Kasumi-1 (cell line): ENCODE measurements at regions not wholly inside any gene's neighbourhood (a gene's known extent, or its start where the extent isn't known, plus 50 kb on each side); places are given as distances from the start of the nearest gene placed in this dataset.
"Not testable (repeated sequence)": the region's sequence is repeated elsewhere in the genome, so short reads cannot be mapped to it uniquely, and the experiment has no call there.

Experiments
- DNase-seq, 2 experiments: peaks; one replicate each; lab custom pipeline; 2025; lab: John Stamatoyannopoulos, UW

- DNase-seq: no peak
Observed at GRCh38 chr3:98644168-98644567, 50.8 kb upstream of the CPOX start.

DNA sequence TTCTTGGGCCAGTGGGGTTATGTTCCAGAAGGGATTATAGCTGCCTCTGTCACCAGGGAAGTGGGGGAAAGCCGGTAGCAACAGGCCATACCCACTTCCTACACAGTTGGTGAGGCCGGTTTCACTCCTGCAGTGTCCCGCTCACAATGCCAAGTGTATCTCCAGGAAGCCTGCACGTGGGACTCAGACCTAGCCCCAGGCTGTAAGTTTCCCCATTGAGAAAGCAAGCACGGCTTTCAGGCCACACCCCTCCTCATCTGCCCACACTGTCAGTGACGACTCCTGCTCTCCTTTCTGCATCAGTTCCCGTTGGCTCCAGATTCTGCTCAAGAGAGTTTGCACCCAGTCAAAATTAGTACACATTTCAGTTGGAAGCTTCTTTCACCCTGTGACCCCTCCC lies 51.6 kb upstream of the CPOX start:
- DNase-seq: no peak

DNA sequence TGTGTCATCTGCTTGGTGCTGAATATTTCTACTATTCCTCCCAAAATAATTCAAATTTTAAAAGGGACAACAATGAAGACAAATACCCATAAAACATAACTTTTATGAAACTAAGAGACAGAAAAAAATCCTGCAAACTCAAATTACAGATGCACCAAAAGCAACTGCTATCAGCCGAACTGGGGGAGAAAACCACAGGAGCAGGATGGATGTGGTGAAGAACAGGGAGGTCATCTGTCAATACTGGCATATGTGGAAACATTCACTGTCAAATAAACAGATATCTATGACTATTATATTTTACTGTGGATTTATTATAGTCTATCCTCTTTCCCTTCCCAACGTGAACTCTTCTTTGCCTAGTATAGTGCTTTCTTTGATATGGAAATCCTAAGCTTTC lies 53.3 kb upstream of the CPOX start:
- DNase-seq: peak in 1 of 2 experiments; percentile 7

DNA sequence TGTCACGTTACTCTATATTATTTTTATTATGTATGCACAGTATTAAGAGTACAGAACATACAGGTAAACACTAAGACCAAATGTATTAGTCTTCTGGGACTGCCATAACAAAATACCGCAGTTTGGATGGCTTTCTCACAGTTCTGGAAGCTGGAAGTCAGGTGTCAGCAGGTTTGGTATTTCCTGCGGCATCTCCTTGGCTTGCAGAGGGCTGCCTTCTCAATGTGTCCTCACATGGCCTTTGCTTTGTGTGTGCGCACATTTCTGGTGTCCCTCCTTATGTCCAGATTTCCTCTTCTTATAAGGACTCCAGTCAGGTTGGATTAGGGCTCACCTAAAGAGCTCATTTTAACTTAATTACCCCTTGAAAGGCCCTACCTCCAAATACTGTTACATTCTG lies 53.8 kb upstream of the CPOX start:
- DNase-seq: no peak

- DNase-seq: no peak
Observed at GRCh38 chr3:98650971-98651779, 57.8 kb upstream of the CPOX start.

GRCh38 chr3:98651780-98652077 lies 58.3 kb upstream of the CPOX start:
- no peak for DNase-seq

DNA sequence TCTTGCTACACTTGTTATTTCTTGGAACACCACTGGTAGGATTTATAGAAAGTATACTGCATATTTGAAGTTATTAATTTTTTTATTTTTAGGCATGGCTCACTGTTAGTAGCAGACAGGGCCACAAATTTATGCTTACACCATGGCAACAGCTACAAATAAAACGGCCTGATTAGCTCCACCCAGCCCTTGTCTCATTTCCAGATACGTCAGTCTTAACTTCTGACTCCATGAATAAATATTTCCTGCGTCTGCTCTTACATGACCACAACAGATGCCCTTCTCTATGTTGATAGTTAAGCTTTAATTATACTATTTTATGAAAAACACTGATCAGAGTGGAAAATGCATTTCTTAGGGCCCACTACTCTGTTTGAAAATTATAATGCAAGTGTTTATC lies 62.3 kb upstream of the CPOX start:
- no peak for DNase-seq

- peak; percentile 50 to 62 for DNase-seq
Observed at GRCh38 chr3:98657457-98657856, 64.0 kb upstream of the CPOX start.

GRCh38 chr3:98662699-98663098 lies 69.3 kb upstream of the CPOX start:
- DNase-seq: no peak

GRCh38 chr3:98670020-98670419 lies 76.6 kb upstream of the CPOX start:
- DNase-seq: no peak

DNA sequence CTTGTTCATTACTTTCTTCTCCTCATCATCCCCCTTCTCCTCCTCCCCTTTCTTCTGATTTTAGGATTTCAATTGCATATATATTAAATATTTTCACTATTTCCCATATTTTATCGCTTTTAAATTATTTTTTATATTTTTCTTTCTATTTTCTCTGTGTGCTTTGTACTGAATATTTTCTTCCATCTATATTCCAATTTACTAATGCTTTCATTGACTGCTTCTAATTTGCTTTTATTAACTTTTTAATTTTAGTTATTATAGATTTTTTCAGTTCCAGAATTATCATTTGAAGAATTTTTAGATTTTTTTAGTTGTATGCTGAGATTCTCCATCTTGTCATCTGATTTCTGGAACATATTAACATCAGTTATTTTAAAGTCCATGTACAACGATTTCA lies 83.2 kb upstream of the ST3GAL6 start:
- no peak for DNase-seq

DNA sequence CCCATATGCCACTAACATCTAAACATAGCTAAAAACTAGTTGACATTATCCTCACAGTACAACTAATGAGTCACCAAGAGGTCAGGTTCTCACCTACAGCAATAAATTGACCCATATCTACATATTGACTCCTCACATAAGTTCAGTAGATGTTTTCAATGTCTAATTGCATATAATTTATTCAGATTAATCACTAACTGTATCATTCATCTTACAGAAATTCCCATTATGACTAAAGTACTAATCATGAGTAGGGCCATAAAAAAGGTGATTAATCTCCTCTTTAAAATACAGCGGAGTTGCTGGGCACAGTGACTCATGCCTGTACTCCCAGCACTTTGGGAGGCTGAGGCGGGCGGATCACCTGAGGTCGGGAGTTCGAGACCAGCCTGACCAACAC lies 82.4 kb upstream of the ST3GAL6 start:
- no peak for DNase-seq

DNA sequence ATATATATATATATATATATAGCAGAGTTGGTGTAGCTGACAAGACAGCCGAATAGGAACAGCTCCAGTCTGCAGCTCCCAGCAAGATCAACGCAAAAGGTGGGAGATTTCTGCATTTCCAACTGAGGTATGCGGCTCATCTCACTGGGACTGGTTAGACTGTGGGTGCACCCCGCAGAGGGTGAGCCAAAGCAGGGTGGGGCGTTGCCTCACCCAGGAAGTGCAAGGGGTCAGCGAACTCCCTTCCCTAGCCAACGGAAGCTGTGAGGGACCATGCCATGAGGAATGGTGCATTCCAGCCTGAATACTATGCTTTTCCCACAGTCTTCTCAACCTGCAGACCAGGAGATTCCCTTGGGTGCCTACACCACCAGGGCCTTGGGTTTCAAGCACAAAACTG lies 81.7 kb upstream of the ST3GAL6 start:
- DNase-seq: no peak

GRCh38 chr3:98682391-98682790 lies 80.7 kb upstream of the ST3GAL6 start:
- not testable (repeated sequence) for DNase-seq

GRCh38 chr3:98688363-98688762 lies 74.8 kb upstream of the ST3GAL6 start:
- DNase-seq: no peak

GRCh38 chr3:98690876-98691275 lies 72.3 kb upstream of the ST3GAL6 start:
- no peak for DNase-seq

DNA sequence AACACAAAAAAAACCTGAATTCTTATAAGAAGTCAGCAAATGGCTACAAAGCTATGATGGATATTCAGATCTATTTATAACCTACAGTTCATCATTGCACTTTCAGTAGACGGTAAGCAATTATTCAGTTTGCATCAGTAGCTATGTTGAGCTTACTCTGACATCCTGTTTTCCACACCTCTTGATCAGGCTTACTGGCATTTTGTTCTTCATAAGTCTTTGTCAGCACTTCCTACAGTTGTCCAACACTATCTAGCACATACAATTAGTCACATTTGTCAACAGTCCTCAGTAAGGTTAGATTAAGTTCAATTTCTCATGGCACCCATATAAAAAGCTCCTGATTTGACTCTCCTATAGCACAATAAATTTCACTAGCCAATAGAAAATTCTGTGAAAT lies 71.2 kb upstream of the ST3GAL6 start:
- DNase-seq: no peak

DNA sequence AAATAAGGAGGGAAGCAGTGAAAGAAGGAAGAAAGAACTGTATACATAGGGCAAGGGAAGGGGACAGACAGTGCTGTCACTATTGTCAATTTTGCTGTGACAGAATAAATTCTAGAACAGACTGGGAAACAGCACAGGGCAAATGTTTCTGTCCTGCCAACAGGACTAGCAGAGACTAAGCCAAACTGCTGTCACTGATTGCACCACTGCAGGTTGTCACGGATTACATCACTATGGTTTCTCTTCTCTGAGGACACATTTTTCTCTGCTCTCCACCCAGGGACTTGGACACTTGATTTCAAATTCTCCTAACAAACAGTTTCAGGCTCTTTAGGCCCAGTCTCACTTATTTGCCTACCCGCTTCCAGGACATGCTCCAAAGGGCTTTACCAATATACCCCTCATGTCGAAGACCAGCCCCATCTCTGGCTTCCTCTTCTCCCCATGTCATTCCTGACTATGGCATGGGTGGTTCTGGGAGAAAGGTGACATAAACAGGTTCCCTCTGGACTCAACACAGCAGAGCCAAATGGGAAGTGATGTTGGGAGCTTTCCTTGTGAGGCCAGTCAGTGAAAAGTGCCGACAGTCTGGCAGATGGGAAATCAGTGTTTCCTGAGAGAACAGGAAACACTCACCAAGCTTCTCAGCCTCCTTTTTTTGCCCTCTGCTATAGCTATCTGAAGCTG lies 70.2 kb upstream of the ST3GAL6 start:
- DNase-seq: no peak

- no peak for DNase-seq
Observed at GRCh38 chr3:98695796-98696195, 67.3 kb upstream of the ST3GAL6 start.

GRCh38 chr3:98696296-98696695 lies 66.8 kb upstream of the ST3GAL6 start:
- DNase-seq: not testable (repeated sequence)

DNA sequence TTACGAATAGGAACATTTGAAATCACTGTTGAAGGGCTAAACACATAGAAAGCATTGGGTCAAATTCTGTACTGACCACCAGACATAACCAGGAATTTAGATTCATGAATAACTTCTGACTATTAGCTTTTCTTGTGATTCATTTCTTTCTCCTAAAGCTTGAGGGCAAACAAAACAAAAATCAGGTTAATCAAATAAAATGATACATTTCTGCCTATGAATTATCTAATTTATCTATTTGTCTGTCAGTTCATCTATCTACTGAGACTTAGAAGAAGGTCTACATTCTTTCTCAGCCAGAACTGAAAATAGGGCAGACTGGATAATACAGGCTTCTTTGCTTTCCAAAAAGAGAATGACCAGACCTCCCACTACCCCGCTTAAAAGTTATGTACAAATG lies 65.9 kb upstream of the ST3GAL6 start:
- DNase-seq: no peak

GRCh38 chr3:98699132-98699531 lies 64.0 kb upstream of the ST3GAL6 start:
- no peak for DNase-seq

DNA sequence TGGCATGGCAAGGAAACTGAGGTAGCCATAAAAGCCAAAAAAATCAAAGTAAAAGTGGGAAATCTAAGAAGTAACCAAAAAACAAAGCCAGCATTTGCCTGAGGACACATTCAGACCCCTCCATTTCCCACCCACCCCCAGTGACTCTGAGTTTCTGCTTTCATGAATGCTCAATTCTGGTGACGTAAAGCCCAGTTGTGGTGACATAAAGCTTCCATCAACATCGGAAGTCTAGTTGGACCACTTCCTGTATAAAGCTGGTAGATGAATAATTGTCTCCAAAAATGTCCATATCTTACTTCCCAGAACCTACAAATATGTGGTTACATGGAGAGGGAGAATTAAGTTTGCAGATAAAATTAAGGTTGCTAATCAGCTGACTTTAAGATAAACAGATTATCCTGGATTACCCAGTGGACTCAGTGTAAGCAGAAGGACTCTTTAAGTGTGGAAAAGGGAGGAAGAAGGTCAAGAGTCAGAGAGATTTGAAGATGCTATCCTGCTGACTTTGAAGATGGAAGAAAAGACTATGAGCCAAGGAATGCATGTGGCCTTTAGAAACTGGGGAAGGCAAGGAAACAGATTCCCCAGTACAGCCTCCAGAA lies 62.0 kb upstream of the ST3GAL6 start:
- no peak for DNase-seq
